Endodermal cell (in vitro differentiated cells): ENCODE measurements at regions not wholly inside any gene's neighbourhood (a gene's known extent, or its start where the extent isn't known, plus 50 kb on each side); places are given as distances from the start of the nearest gene placed in this dataset.
A peak's percentile ranks its signal among the peaks of the same experiment; 100 is the strongest.

Experiments
- DNase-seq: peaks from one replicate; pipeline ENCODE4 v3.0.0-alpha.2; 2017
- H3K27ac ChIP-seq: 2 replicates; pipeline ENCODE4 v1.5.1; 2013; ENCODE audit warnings: mild to moderate bottlenecking, low read depth, low read length, moderate library complexity
- H3K27me3 ChIP-seq: 2 replicates; pipeline ENCODE4 v1.6.1; 2013; ENCODE audit warnings: mild to moderate bottlenecking, low read length, moderate library complexity; ENCODE audit not compliant: insufficient read depth, control insufficient read depth, poor library complexity, severe bottlenecking
- H3K36me3 ChIP-seq: 2 replicates; pipeline ENCODE4 v1.7.0; 2013; ENCODE audit warnings: mild to moderate bottlenecking, low read length, moderate library complexity; ENCODE audit not compliant: control insufficient read depth, insufficient read depth
- H3K4me1 ChIP-seq: one replicate; pipeline ENCODE4 v1.7.0; 2013; ENCODE audit warnings: low read length; ENCODE audit not compliant: control insufficient read depth, insufficient read depth
- H3K4me3 ChIP-seq: 2 replicates; pipeline ENCODE4 v1.5.1; 2013; ENCODE audit warnings: mild to moderate bottlenecking, low read length, moderate library complexity
- H3K9ac ChIP-seq: 2 replicates; pipeline ENCODE4 v1.6.1; 2013; ENCODE audit warnings: mild to moderate bottlenecking, low read length, moderate library complexity; ENCODE audit not compliant: poor library complexity, severe bottlenecking; ENCODE audit errors: extremely low read depth
- H3K9me3 ChIP-seq: 2 replicates; pipeline ENCODE4 v1.6.1; 2013; ENCODE audit warnings: mild to moderate bottlenecking, low read length, moderate library complexity; ENCODE audit not compliant: control insufficient read depth
- H3K27ac Mint-ChIP-seq: 2 replicates; pipeline ENCODE4 v1.8.0; 2020; ENCODE audit warnings: mixed read lengths
- H3K27me3 Mint-ChIP-seq: 2 replicates; pipeline ENCODE4 v1.8.0; 2021; ENCODE audit warnings: mild to moderate bottlenecking, mixed read lengths; ENCODE audit not compliant: insufficient read depth
- H3K36me3 Mint-ChIP-seq: 2 replicates; pipeline ENCODE4 v1.8.0; 2020; ENCODE audit warnings: low read depth, mixed read lengths
- H3K4me1 Mint-ChIP-seq: 2 replicates; pipeline ENCODE4 v1.8.0; 2020; ENCODE audit warnings: mixed read lengths
- H3K4me3 Mint-ChIP-seq: 2 replicates; pipeline ENCODE4 v1.8.0; 2020; ENCODE audit warnings: mild to moderate bottlenecking, moderate library complexity, mixed read lengths
- H3K9me3 Mint-ChIP-seq: 2 replicates; pipeline ENCODE4 v1.8.0; 2020; ENCODE audit warnings: mild to moderate bottlenecking, mixed read lengths
- WGBS, 2 experiments: methylation state at CpG; one replicate each; pipeline versions ENCODE4 v1.1.5 to v1.1.7; 2013; ENCODE audit warnings: missing lambda C conversion rate in 2 of 2, mixed read lengths in 1 of 2; ENCODE audit not compliant: insufficient coverage in 1 of 2, insufficient read length in 1 of 2; 5-methylcytosine and 5-hydroxymethylcytosine counted together
- TF ChIP-seq, protein P1 (sequence below): fragments of 200-600 bp; sonication (generic); conservative IDR thresholded peaks from 2 replicates; pipeline ENCODE4 v1.5.0; 2021; ENCODE audit warnings: antibody characterized with exemption, mild to moderate bottlenecking

DNA sequence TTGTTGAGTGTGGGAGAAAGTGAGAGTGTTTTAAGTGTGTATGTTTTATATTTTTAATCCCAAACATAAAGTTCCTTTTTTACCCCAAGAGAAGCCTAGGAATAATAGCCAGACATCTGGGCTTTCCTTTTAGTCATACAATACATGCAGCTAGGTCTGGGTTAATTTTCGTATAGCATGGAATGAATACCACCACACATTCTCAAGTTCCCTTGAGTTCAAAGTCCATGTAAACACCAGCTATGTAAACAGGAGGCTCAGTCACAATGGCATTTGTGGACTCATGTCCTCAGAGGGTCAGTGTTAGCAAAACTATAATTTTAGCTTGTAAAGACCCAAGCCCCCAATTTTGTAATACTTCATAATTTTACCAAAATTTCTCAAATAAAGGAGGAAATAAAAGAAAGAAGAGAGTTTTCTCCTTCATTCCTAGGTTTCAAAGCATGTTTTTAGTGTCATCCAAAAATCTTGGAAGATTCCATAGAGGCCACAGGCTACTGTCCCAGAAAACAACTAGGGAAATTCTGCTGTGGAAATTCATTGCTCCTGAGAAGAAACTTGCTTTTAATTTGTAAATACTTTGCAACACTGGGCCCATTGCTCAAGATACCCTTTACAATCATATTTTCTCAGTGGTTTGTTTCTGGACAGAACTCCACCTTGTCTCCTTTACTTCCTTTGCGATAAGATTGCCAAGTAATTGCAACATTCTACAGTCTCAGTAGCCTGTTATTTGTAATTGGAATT, 671.2 kb downstream of the COL12A1 start:
- H3K9ac ChIP-seq = peak overlapping the region; percentile 11
- peak overlapping the region; percentile 65 for H3K4me3 ChIP-seq
- peaks cover 5% of the 10 kb centered on the region for H3K9me3 ChIP-seq
- H3K4me1 ChIP-seq = no peaks in the 10 kb centered on the region
- Mint-ChIP-seq H3K4me1 (peaks cover 5% of the 10 kb centered on the region), H3K9me3 (peaks cover 8% of the 10 kb centered on the region), H3K27ac (peak overlapping the region; percentile 82), H3K4me3 (no peak overlapping the region), H3K36me3 (no peaks in the 10 kb centered on the region), H3K27me3 (peaks cover 3% of the 10 kb centered on the region)
- TF ChIP-seq, protein P1, sequence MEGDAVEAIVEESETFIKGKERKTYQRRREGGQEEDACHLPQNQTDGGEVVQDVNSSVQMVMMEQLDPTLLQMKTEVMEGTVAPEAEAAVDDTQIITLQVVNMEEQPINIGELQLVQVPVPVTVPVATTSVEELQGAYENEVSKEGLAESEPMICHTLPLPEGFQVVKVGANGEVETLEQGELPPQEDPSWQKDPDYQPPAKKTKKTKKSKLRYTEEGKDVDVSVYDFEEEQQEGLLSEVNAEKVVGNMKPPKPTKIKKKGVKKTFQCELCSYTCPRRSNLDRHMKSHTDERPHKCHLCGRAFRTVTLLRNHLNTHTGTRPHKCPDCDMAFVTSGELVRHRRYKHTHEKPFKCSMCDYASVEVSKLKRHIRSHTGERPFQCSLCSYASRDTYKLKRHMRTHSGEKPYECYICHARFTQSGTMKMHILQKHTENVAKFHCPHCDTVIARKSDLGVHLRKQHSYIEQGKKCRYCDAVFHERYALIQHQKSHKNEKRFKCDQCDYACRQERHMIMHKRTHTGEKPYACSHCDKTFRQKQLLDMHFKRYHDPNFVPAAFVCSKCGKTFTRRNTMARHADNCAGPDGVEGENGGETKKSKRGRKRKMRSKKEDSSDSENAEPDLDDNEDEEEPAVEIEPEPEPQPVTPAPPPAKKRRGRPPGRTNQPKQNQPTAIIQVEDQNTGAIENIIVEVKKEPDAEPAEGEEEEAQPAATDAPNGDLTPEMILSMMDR = no peak
- no peaks in the 10 kb centered on the region for H3K36me3 ChIP-seq
- H3K27me3 ChIP-seq = no peaks in the 10 kb centered on the region
- DNase-seq = no peak
- 67 to 78% methylated on average over 1 to 2 of the region's 2 CpGs for WGBS, 2 experiments
- H3K27ac ChIP-seq = no peak overlapping the region

DNA sequence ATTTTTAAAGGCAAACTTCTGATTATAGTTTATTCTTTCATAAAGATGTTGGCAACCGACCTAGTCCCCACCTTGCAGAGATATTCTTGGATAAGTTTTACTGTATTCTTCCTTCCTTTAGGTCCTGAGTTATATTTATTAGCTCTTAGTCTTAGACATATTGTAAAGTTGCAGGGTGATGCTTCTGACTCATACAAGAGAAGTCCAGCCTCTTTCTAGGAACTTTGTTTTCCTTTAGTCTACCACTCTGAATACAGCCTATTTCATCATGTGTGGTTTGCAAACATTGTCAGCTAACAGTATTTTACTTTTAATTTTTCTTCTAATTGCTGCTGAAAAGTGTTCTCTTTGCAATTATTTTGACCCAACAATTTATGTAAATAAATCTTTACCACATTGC, 686.7 kb downstream of the COL12A1 start:
- no peak overlapping the region for H3K27ac ChIP-seq
- Mint-ChIP-seq H3K4me1 (no peaks in the 10 kb centered on the region), H3K27ac (no peak overlapping the region), H3K4me3 (no peak overlapping the region), H3K27me3 (no peaks in the 10 kb centered on the region), H3K9me3 (peaks cover 6% of the 10 kb centered on the region), H3K36me3 (no peaks in the 10 kb centered on the region)
- no peak overlapping the region for H3K4me3 ChIP-seq
- no peak overlapping the region for H3K9ac ChIP-seq
- WGBS, 2 experiments = 80% methylated on average over 1 of the region's 1 CpG; no CpG with 5 or more reads in 1 of the 2 experiments
- H3K36me3 ChIP-seq = no peaks in the 10 kb centered on the region
- TF ChIP-seq, protein P1 = no peak
- H3K27me3 ChIP-seq = no peaks in the 10 kb centered on the region
- DNase-seq = no peak
- H3K4me1 ChIP-seq = no peaks in the 10 kb centered on the region
- H3K9me3 ChIP-seq = no peaks in the 10 kb centered on the region

DNA sequence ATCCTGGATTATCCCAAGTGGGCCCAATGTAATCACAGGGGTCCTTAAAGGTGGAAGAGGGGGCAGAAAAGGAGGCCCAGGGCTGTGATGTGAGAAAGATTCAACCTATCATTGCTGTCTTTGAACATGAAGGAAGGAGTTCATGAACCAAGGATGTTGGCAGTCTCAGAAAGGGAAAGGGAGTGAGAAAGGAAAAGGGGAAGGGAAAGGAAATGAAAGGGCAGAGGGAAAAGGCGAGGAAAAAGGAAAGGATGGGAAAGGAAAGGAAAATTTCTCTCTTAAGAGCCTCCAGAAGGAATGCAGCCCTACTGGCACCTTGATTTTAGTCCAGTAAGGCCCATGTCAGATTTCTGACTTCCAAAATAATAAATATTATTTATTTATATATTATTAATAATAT, 687.8 kb downstream of the COL12A1 start:
- Histone ChIP-seq H3K36me3 (no peaks in the 10 kb centered on the region), H3K27me3 (no peaks in the 10 kb centered on the region), H3K9me3 (no peaks in the 10 kb centered on the region), H3K27ac (no peak overlapping the region), H3K4me3 (no peak overlapping the region), H3K9ac (no peak overlapping the region), H3K4me1 (no peaks in the 10 kb centered on the region)
- H3K27ac Mint-ChIP-seq = no peak overlapping the region
- no peaks in the 10 kb centered on the region for H3K36me3 Mint-ChIP-seq
- no peak for DNase-seq
- TF ChIP-seq, protein P1 = no peak
- no peaks in the 10 kb centered on the region for H3K27me3 Mint-ChIP-seq
- peaks cover 8% of the 10 kb centered on the region for H3K9me3 Mint-ChIP-seq
- 89 to 100% methylated on average over 1 of the region's 1 CpG for WGBS, 2 experiments
- H3K4me1 Mint-ChIP-seq = no peaks in the 10 kb centered on the region
- H3K4me3 Mint-ChIP-seq = no peak overlapping the region
